GM12873 (cell line): ENCODE measurements at regions not wholly inside any gene's neighbourhood (a gene's known extent, or its start where the extent isn't known, plus 50 kb on each side); places are given as distances from the start of the nearest gene placed in this dataset.

Source experiments
- TF ChIP-seq, protein P1 (sequence below): IDR thresholded peaks from 2 replicates; pipeline ENCODE4 v1.5.1; 2012; ENCODE audit warnings: low read depth, mild to moderate bottlenecking, moderate library complexity, low read length, control low read depth; ENCODE audit not compliant: insufficient read depth; ENCODE audit errors: missing control alignments

GRCh38 chr20:52401431-52401830, 209.9 kb upstream of the ZFP64 start:
- TF ChIP-seq, protein P1, sequence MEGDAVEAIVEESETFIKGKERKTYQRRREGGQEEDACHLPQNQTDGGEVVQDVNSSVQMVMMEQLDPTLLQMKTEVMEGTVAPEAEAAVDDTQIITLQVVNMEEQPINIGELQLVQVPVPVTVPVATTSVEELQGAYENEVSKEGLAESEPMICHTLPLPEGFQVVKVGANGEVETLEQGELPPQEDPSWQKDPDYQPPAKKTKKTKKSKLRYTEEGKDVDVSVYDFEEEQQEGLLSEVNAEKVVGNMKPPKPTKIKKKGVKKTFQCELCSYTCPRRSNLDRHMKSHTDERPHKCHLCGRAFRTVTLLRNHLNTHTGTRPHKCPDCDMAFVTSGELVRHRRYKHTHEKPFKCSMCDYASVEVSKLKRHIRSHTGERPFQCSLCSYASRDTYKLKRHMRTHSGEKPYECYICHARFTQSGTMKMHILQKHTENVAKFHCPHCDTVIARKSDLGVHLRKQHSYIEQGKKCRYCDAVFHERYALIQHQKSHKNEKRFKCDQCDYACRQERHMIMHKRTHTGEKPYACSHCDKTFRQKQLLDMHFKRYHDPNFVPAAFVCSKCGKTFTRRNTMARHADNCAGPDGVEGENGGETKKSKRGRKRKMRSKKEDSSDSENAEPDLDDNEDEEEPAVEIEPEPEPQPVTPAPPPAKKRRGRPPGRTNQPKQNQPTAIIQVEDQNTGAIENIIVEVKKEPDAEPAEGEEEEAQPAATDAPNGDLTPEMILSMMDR = no peak

- TF ChIP-seq, protein P1 = no peak
Observed at GRCh38 chr20:52399352-52399751, 207.8 kb upstream of the ZFP64 start.

GRCh38 chr20:52389606-52390005, 198.0 kb upstream of the ZFP64 start:
- TF ChIP-seq, protein P1 = no peak

DNA sequence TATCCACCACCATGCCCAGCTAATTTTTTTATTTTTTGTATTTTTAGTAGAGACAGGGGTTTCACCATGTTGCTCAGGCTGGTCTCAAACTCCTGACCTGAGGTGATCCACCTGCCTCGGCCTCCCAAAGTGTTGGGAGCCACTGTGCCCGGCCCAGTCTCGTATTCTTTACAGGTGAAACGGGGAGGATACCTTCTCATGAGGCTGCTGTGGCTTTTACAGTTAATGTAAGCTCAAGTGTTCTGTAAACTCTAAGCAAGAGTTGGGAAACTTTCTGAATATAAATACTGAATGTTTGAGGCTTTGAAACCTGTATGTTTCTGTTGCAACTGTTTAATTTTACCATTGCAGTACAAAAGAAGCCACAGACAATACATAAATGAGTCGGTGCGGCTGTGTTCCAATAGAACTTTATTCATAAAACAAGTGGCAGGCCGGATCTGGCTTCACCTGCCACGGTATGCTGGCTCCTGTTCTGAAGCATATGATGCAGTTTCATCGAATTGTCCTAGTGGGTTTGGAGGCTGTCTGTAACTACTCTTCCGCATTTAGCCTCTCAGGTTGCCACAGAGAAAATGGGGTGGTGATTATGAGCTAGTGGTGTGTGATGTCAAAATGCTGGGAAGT, 192.5 kb upstream of the ZFP64 start:
- TF ChIP-seq, protein P1 = no peak

- TF ChIP-seq, protein P1 = no peak
Observed at GRCh38 chr20:52382933-52383332, 191.4 kb upstream of the ZFP64 start.

DNA sequence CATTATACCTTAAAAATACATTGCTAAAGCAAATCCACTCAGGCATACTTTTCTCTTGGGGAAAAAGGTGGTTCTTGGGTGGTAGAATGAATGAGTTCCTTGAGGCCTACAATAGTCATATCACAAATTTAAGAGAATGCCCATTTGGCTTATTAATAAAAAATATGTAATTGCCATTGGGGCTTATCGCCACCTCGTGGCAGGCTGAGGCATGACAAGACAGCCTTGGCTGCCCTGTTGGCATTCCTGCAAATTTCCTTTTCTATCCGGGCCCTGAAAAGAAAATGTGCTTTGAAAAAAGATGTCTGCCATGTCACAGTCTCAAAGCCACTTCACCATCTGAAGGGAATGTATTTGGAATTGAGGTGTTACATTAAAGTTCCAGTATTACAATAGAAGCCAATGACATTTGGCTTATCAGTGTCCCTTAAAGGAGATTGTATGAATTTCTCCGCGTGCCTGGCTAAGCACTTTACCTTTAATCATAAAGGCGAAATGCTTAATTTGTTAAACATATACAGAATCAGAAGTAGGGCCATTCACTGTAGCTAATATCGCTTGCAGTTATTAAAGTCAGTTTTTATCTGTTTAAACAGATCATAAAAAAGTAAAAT, 188.3 kb upstream of the ZFP64 start:
- TF ChIP-seq, protein P1 = peak; percentile 93

GRCh38 chr20:52372169-52372568, 180.6 kb upstream of the ZFP64 start:
- TF ChIP-seq, protein P1 = no peak
